T-cell (primary cell): ENCODE measurements at regions not wholly inside any gene's neighbourhood (a gene's known extent, or its start where the extent isn't known, plus 50 kb on each side); places are given as distances from the start of the nearest gene placed in this dataset.

Source experiments
- ATAC-seq, 4 experiments: fragments of 200-7000 bp in 3 of 4; fragments of 150-1000 bp in 1 of 4; cut with Tn5 transposase; replicated peaks in 1 of 4; 1 replicate in 3 of 4; 2 replicates in 1 of 4; pipeline ENCODE4 v1.10.0; 2021; ENCODE audit warnings: moderate library complexity in 3 of 4, mild to moderate bottlenecking in 2 of 4, moderate number of reproducible peaks in 1 of 4
- CTCF ChIA-PET, 2 donors: fragments of 300-600 bp; sonication (Branson Sonifier 250); formaldehyde crosslinking; loops; one replicate each; lab custom pipeline; 2022; ENCODE audit warnings: antibody characterized with exemption in 2 of 2; lab: Charles Lee
- POLR2A ChIA-PET, 2 donors: fragments of 300-600 bp; sonication (Branson Sonifier 250); formaldehyde crosslinking; loops; one replicate each; lab custom pipeline; 2022; ENCODE audit warnings: antibody characterized with exemption in 2 of 2; lab: Charles Lee
- DNase-seq, 35 experiments: peaks; one replicate each; pipeline versions ENCODE4 v3.0.0 to v3.0.0-alpha.2; 2013 to 2023
- H3K27ac ChIP-seq: one replicate; pipeline ENCODE4 v1.5.1; 2013; ENCODE audit warnings: low read length
- H3K27me3 ChIP-seq, 2 experiments: replicated peaks in 1 of 2; 1 replicate in 1 of 2; 2 replicates in 1 of 2; pipeline versions ENCODE4 v1.6.1 to v1.7.0; 2013; ENCODE audit warnings: low read length in 1 of 2, mixed read lengths in 1 of 2; ENCODE audit not compliant: control insufficient read depth in 2 of 2, insufficient read depth in 2 of 2; ENCODE audit errors: extremely low read depth in 1 of 2
- H3K36me3 ChIP-seq, 2 donors: 1 replicate in 1 of 2; 2 replicates in 1 of 2; pipeline versions ENCODE4 v1.6.1 to v1.7.0; 2013; ENCODE audit warnings: low read length in 1 of 2; ENCODE audit not compliant: control insufficient read depth in 2 of 2, insufficient read depth in 1 of 2; ENCODE audit errors: extremely low read depth in 1 of 2
- H3K4me1 ChIP-seq, 2 experiments: 1 replicate in 1 of 2; 2 replicates in 1 of 2; pipeline versions ENCODE4 v1.6.1 to v1.7.0; 2013; ENCODE audit warnings: low read length in 2 of 2, mixed read lengths in 1 of 2; ENCODE audit not compliant: insufficient read depth in 2 of 2, control insufficient read depth in 1 of 2; ENCODE audit errors: extremely low read depth in 1 of 2
- H3K4me3 ChIP-seq, 2 donors: 1 replicate in 1 of 2; 2 replicates in 1 of 2; pipeline versions ENCODE4 v1.5.1 to v1.7.0; 2013; ENCODE audit warnings: mild to moderate bottlenecking in 2 of 2, low read length in 1 of 2, moderate library complexity in 1 of 2; ENCODE audit not compliant: control insufficient read depth in 1 of 2; ENCODE audit errors: extremely low read depth in 1 of 2
- H3K9me3 ChIP-seq: 2 replicates; pipeline ENCODE4 v1.7.0; 2013
- H3K27ac Mint-ChIP-seq, 2 donors: one replicate each; pipeline ENCODE4 v1.8.0; 2020 to 2021; ENCODE audit warnings: mild to moderate bottlenecking in 2 of 2, mixed read lengths in 2 of 2
- H3K27me3 Mint-ChIP-seq, 2 donors: one replicate each; pipeline ENCODE4 v1.8.0; 2021 to 2022; ENCODE audit warnings: mixed read lengths in 2 of 2
- H3K36me3 Mint-ChIP-seq: one replicate; pipeline ENCODE4 v1.8.0; 2021; ENCODE audit warnings: mixed read lengths
- H3K4me1 Mint-ChIP-seq, 3 donors: one replicate each; pipeline ENCODE4 v1.8.0; 2020 to 2022; ENCODE audit warnings: mixed read lengths in 3 of 3, mild to moderate bottlenecking in 1 of 3
- H3K4me3 Mint-ChIP-seq, 3 donors: one replicate each; pipeline ENCODE4 v1.8.0; 2020 to 2022; ENCODE audit warnings: mild to moderate bottlenecking in 3 of 3, mixed read lengths in 3 of 3, moderate library complexity in 3 of 3
- H3K9me3 Mint-ChIP-seq, 3 donors: one replicate each; pipeline ENCODE4 v1.8.0; 2020 to 2022; ENCODE audit warnings: mixed read lengths in 3 of 3
- WGBS: methylation state at CpG from one replicate; pipeline ENCODE4 v1.1.5; 2013; ENCODE audit warnings: missing lambda C conversion rate; ENCODE audit not compliant: insufficient coverage; 5-methylcytosine and 5-hydroxymethylcytosine counted together

DNA sequence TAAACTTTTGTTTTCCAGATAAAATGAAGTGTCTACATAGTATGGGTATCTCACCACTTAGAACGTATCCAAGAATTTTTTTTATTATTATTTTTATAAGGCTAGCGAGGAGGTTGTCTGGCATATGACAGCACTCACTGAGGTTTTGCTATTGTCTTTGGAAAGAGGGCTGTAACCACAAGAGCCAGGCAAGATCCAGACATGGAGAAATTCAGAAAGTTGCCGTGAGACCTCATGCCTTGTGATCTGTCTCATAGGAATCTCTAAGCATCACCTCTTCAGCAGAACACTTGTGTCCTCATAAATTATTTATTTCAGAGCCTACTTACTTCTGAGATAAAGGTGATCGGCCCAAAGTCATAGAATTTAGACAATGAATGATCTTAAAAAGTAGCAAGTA lies 410.8 kb downstream of the CDH11 start:
- CTCF ChIA-PET: no interaction called here
- WGBS: no CpG with 5 or more reads among the region's 4 CpGs
- peaks cover 11 to 32% (median 27%) of the 10 kb centered on the region in 3 donors for H3K9me3 Mint-ChIP-seq

DNA sequence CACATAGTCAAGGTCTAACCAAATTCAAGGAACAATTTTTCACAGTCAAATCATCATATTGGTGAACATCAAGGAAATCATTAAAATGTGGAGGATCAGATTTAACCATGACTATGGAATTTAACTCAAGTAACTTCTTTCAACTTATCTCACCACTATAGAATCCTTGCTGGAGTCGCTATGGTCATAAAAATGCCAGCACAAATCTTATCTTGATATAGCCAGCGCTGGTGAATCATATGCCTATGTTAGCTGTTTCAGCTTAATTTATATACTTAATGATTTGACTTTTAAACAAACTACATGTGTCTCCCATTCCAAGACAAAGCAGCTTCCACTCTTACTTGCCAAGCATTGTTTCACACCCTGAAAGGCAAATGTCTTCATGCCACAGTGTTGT lies 416.4 kb downstream of the CDH11 start:
- no peaks in the 10 kb centered on the region for H3K9me3 ChIP-seq
- H3K4me3 ChIP-seq: no peak overlapping the region
- WGBS: no CpG with 5 or more reads among the region's 2 CpGs
- no peaks in the 10 kb centered on the region for H3K36me3 Mint-ChIP-seq
- H3K27ac ChIP-seq: no peak overlapping the region
- H3K4me1 Mint-ChIP-seq: no peaks in the 10 kb centered on the region
- no peak for ATAC-seq
- H3K27ac Mint-ChIP-seq: no peak overlapping the region
- POLR2A ChIA-PET: no interaction called here
- H3K36me3 ChIP-seq: no peaks in the 10 kb centered on the region
- DNase-seq: no peak
- CTCF ChIA-PET: interaction anchor here in 1 of 2 donors (0.7 kb wide), 1 partner anchor 29 kb away, joined by 3 read pairs; no protein-coding TSS in a partner anchor
- no peak overlapping the region for H3K4me3 Mint-ChIP-seq
- H3K27me3 ChIP-seq: no peaks in the 10 kb centered on the region
- no peaks in the 10 kb centered on the region for H3K4me1 ChIP-seq
- H3K9me3 Mint-ChIP-seq: peaks cover 11 to 33% (median 25%) of the 10 kb centered on the region in 3 donors
- no peaks in the 10 kb centered on the region for H3K27me3 Mint-ChIP-seq

More for the DNA sequence above, 410.8 kb downstream of the CDH11 start:
- Mint-ChIP-seq H3K27ac (no peak overlapping the region), H3K36me3 (no peaks in the 10 kb centered on the region), H3K27me3 (no peaks in the 10 kb centered on the region), H3K4me3 (no peak overlapping the region), H3K4me1 (no peaks in the 10 kb centered on the region)
- Histone ChIP-seq H3K27ac (no peak overlapping the region), H3K27me3 (no peaks in the 10 kb centered on the region), H3K4me1 (no peaks in the 10 kb centered on the region), H3K4me3 (no peak overlapping the region), H3K9me3 (no peaks in the 10 kb centered on the region), H3K36me3 (no peaks in the 10 kb centered on the region)
- ATAC-seq (no peak), DNase-seq (no peak)
- POLR2A ChIA-PET: no interaction called here

- H3K27me3 Mint-ChIP-seq: no peaks in the 10 kb centered on the region
- no peaks in the 10 kb centered on the region for H3K4me1 ChIP-seq
- H3K4me1 Mint-ChIP-seq: no peaks in the 10 kb centered on the region
- H3K4me3 ChIP-seq: no peak overlapping the region
- ChIA-PET CTCF (no interaction called here), POLR2A (no interaction called here)
- H3K36me3 Mint-ChIP-seq: no peaks in the 10 kb centered on the region
- H3K4me3 Mint-ChIP-seq: no peak overlapping the region
- DNase-seq (no peak), ATAC-seq (no peak)
- peaks cover 11 to 34% (median 20%) of the 10 kb centered on the region in 3 donors for H3K9me3 Mint-ChIP-seq
- no peaks in the 10 kb centered on the region for H3K27me3 ChIP-seq
- H3K36me3 ChIP-seq: no peaks in the 10 kb centered on the region
- WGBS: no CpG with 5 or more reads among the region's 2 CpGs
- H3K27ac ChIP-seq: no peak overlapping the region
- no peaks in the 10 kb centered on the region for H3K9me3 ChIP-seq
- no peak overlapping the region for H3K27ac Mint-ChIP-seq
Observed at GRCh38 chr16:64704386-64704785, 417.5 kb downstream of the CDH11 start.

DNA sequence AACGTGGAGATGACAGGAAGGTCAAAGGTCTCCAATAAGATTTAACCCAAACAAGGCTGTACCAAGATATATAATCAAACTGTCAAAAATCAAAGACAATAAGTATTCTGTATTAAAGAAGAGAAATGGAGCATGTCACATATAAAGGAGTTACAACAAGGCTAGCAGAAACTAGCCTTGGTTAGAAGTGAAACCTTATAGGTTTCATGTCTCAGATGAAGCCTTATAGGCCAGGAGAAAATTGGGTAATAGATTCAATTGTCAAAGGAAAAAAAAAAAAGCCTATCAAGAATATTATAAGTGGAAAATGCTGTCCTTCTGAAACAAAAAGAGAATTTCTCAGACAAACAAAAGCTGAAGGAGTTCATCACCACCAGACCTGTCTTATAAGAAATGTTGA lies 419.4 kb downstream of the CDH11 start:
- DNase-seq (no peak), ATAC-seq (no peak)
- no CpG with 5 or more reads among the region's 1 CpG for WGBS
- H3K9me3 Mint-ChIP-seq: peaks cover 11 to 30% (median 22%) of the 10 kb centered on the region in 3 donors
- Histone ChIP-seq H3K27ac (no peak overlapping the region), H3K9me3 (no peaks in the 10 kb centered on the region), H3K4me1 (no peaks in the 10 kb centered on the region), H3K27me3 (no peaks in the 10 kb centered on the region), H3K4me3 (no peak overlapping the region), H3K36me3 (no peaks in the 10 kb centered on the region)
- ChIA-PET POLR2A (no interaction called here), CTCF (no interaction called here)
- H3K36me3 Mint-ChIP-seq: no peaks in the 10 kb centered on the region
- no peaks in the 10 kb centered on the region for H3K27me3 Mint-ChIP-seq
- H3K4me3 Mint-ChIP-seq: no peak overlapping the region
- H3K4me1 Mint-ChIP-seq: no peaks in the 10 kb centered on the region
- no peak overlapping the region for H3K27ac Mint-ChIP-seq

DNA sequence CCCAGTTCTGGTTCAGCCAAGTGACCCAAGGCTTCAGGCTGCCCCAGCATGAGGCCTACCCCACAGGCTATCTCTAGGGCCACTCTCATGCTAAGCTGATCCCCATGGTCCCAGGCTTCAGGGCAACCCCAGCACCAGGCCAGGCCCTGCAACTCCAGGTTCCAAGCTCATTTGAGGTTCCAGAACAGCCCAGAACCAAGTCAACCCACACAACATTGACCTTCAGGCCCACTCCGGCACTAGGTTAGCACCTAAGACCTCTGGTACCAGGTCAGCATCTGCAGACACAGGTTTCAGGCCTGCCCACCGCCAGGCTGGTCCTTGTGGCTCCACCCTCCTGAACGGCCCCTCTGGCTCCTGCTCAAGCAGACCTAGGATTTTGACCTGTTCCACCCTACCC lies 421.2 kb downstream of the CDH11 start:
- H3K27ac Mint-ChIP-seq: no peak overlapping the region
- no peaks in the 10 kb centered on the region for H3K27me3 Mint-ChIP-seq
- POLR2A ChIA-PET: no interaction called here
- Histone ChIP-seq H3K27ac (no peak overlapping the region), H3K4me1 (no peaks in the 10 kb centered on the region), H3K4me3 (no peak overlapping the region), H3K27me3 (no peaks in the 10 kb centered on the region), H3K36me3 (no peaks in the 10 kb centered on the region), H3K9me3 (no peaks in the 10 kb centered on the region)
- 68% methylated on average over 3 of the region's 3 CpGs for WGBS
- CTCF ChIA-PET: no interaction called here
- H3K4me3 Mint-ChIP-seq: no peak overlapping the region
- no peaks in the 10 kb centered on the region for H3K36me3 Mint-ChIP-seq
- peaks cover 12 to 26% (median 21%) of the 10 kb centered on the region in 3 donors for H3K9me3 Mint-ChIP-seq
- H3K4me1 Mint-ChIP-seq: no peaks in the 10 kb centered on the region
- ATAC-seq (no peak), DNase-seq (no peak)

DNA sequence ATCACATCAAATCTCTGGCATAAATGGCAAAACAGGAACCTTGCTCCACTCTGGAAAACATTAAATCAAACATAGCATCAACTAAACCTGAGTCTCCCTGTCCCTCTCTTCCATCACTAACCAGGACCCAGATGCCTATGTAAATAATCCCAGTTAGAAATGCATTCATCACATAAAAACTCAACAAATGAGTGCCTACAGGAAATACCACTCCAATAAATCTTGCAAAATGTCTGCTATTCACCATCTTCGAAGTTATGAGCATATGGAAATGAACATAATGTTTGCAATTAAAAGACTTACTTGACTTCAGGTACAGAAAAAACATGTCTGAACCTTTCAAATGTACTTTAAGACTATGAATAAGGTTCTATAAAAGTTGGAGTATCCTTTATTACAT lies 425.0 kb downstream of the CDH11 start:
- no CpG with 5 or more reads among the region's 1 CpG for WGBS
- Histone ChIP-seq H3K27ac (no peak overlapping the region), H3K27me3 (no peaks in the 10 kb centered on the region), H3K36me3 (no peaks in the 10 kb centered on the region), H3K4me1 (no peaks in the 10 kb centered on the region), H3K9me3 (no peaks in the 10 kb centered on the region), H3K4me3 (no peak overlapping the region)
- ChIA-PET POLR2A (no interaction called here), CTCF (no interaction called here)
- H3K27me3 Mint-ChIP-seq: no peaks in the 10 kb centered on the region
- H3K9me3 Mint-ChIP-seq: peaks cover 12 to 28% (median 18%) of the 10 kb centered on the region in 3 donors
- no peak overlapping the region for H3K4me3 Mint-ChIP-seq
- H3K36me3 Mint-ChIP-seq: no peaks in the 10 kb centered on the region
- no peak for DNase-seq
- no peak overlapping the region for H3K27ac Mint-ChIP-seq
- no peak for ATAC-seq
- no peaks in the 10 kb centered on the region for H3K4me1 Mint-ChIP-seq

DNA sequence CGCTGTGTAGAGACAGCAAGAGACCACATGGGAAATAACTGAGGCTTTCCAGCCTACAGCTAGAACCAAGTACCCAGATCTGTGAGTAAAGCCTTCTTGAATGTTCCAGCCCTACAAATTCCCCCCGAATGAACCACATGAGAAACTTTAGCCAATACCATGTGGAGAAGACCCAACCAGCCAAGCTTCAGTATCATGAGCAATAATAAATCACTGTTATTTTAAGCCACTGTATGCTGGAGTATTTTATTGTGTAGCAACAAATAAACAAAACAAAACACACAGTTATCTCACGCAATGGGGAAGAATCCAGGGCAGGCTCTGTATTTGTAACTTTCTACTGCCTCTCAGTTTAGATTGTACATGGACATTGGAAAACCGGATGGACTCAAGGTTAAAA lies 426.2 kb downstream of the CDH11 start:
- Mint-ChIP-seq H3K27ac (no peak overlapping the region), H3K4me3 (no peak overlapping the region), H3K36me3 (no peaks in the 10 kb centered on the region), H3K4me1 (no peaks in the 10 kb centered on the region), H3K9me3 (peaks cover 13 to 25% (median 18%) of the 10 kb centered on the region in 3 donors), H3K27me3 (no peaks in the 10 kb centered on the region)
- Histone ChIP-seq H3K4me3 (no peak overlapping the region), H3K27me3 (no peaks in the 10 kb centered on the region), H3K36me3 (no peaks in the 10 kb centered on the region), H3K27ac (no peak overlapping the region), H3K4me1 (no peaks in the 10 kb centered on the region), H3K9me3 (no peaks in the 10 kb centered on the region)
- no peak for DNase-seq
- no peak for ATAC-seq
- whole genome bisulfite sequencing: 82% methylated on average over 2 of the region's 4 CpGs
- POLR2A ChIA-PET: no interaction called here
- CTCF ChIA-PET: no interaction called here
